ENCODE measurements at regions not wholly inside any gene's neighbourhood (a gene's known extent, or its start where the extent isn't known, plus 50 kb on each side); places are given as distances from the start of the nearest gene placed in this dataset.
"Not testable (repeated sequence)": the region's sequence is repeated elsewhere in the genome, so short reads cannot be mapped to it uniquely, and the experiment has no call there.

DNA sequence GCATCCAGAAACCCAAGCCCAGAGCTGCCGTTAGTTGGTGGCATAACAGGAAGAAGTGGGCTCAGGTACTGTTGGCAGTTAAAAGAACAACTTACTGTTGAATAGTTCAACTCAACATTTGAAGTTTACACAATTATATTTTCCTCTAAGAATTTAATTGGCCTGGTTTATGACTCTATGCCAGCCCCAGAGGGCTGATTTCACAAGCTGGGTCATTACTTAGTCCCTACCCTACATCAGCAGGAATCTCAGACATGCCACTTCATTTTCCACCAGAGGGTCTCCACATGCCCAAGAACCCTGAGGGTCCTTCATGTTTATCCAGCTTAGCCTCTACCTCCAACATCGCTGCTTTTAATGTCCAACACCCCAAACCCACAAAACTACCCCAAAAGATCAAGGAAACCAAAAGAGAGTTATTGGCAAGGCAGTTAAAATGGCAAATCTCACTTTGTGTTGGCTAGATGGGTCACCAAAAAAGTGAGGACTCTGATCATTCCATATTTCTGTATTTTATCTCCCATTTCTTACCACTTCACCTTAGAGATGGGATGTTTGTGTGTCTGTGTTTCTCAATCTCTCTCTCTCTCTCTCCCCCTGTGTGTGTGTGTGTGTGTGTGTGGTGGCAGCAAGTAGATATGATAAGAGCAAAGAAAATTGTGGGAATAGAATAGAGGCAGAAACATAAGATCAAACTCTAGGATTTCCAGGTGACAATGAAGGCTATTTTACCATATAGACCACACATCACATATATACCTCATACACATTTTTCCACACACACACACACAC lies 112.5 kb upstream of the TBX18 start:
- no peak for DNase-seq (ENCODE audit: low read depth)

GRCh38 chr6:84872996-84873723 lies 108.8 kb upstream of the TBX18 start:
- no peak for DNase-seq (ENCODE audit: low read depth)

- no peak for DNase-seq (ENCODE audit: low read depth)
Measured at GRCh38 chr6:84871925-84872324, 107.5 kb upstream of the TBX18 start.

GRCh38 chr6:84870672-84871071 lies 106.3 kb upstream of the TBX18 start:
- DNase-seq (ENCODE audit: low read depth) = no peak

DNA sequence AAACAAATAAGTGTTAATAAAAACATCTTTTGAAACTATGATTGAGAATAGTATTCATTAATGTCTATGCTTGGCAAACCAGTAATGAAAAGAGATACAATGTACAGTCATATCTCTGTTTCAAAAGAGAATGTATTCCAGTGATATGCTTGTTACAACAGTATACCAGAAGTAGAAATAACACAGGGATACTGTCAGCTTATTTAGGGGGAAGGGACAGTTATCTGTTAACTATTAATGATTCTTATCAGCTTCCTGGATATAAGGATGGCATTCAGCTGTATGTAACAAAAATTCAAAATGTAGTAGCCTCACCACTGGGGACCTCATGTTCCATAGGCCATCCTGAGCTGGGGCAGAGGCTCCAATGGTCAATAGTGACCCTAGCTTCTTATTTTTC lies 103.8 kb upstream of the TBX18 start:
- DNase-seq (ENCODE audit: low read depth) = no peak

- DNase-seq (ENCODE audit: low read depth) = no peak
Measured at GRCh38 chr6:84867521-84867920, 103.1 kb upstream of the TBX18 start.

DNA sequence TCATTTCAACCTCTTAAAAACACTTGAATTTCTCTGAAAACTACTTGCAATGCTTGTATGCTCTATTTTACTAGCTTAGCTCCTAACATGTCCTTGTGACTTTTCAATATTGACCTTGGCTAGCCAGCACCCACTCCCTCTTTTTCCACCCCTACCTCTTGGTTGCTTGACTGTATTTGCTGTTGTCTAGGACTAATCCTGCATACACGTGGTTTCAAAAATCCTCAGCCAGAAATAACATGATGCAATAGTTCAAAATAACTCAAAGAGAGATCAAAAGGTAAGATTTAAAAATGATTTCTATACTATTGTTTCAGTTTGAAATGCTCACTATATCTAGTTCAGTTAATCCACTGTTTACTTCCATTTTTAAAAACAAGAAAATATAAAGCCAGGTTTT lies 102.3 kb upstream of the TBX18 start:
- DNase-seq (ENCODE audit: low read depth) = no peak

DNA sequence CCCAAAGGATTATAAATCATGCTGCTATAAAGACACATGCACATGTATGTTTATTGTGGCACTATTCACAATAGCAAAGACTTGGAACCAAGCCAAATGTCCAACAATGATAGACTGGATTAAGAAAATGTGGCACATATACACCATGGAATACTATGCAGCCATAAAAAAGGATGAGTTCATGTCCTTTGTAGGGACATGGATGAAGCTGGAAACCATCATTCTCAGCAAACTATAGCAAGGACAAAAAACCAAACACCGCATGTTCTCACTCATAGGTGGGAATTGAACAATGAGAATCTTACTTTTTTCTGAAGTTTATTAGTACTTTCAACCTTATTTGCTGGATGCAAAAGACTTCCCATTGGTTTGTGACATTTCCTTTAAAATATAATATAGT lies 101.0 kb upstream of the TBX18 start:
- DNase-seq (ENCODE audit: low read depth) = not testable (repeated sequence)

GRCh38 chr6:84862843-84863242 lies 98.4 kb upstream of the TBX18 start:
- no peak for DNase-seq (ENCODE audit: low read depth)

- no peak for DNase-seq (ENCODE audit: low read depth)
Measured at GRCh38 chr6:84860920-84861319, 96.5 kb upstream of the TBX18 start.

GRCh38 chr6:84860509-84860908 lies 96.1 kb upstream of the TBX18 start:
- no peak for DNase-seq (ENCODE audit: low read depth)

DNA sequence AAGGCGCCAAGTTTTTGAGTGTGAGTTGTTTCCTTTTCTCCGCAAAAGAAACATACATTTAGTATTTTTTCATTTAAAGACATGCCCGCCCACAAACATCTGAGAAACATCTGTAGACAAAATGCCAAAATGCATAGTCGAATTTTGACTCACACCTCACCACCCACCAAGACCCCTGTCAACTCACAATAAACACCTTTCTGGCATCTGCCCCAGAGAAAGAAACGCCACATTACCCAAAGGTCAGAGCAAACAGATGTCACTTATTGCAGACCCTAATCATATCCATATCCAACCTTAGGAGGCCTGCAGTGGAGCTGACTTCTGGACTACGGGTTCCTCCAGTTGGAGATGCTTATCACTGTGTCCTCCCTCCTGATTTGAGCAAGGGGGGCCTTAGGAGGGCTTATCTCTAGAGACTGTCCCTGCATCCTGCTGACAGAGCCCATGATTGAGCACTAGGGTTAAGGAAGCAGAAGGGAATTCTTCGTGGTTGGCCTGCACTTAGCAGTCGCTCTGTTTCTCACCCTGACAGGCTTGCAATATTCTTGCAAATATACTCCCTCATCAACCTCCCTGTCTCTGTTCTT lies 90.5 kb upstream of the TBX18 start:
- DNase-seq (ENCODE audit: low read depth) = no peak

DNA sequence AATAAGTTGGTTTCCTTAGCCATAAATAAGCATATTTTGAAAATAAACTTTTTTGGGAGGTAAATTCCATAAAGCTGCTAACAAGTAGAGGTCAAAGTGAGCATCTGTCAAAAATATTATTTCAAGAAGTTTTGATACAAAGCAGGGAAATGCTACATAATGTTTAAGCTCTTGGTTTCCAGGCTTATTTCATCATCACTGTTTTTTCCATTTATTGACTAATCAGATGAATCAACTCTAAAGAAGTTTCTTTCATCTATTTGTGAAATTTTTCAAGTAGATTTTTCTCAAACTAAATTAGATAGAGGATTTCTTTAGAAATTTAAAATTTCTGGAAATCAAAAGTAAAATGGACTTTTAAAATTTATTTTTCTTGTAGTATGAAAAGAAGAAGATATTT lies 89.5 kb upstream of the TBX18 start:
- no peak for DNase-seq (ENCODE audit: low read depth)

- no peak for DNase-seq (ENCODE audit: low read depth)
Measured at GRCh38 chr6:84848960-84849359, 84.6 kb upstream of the TBX18 start.

DNA sequence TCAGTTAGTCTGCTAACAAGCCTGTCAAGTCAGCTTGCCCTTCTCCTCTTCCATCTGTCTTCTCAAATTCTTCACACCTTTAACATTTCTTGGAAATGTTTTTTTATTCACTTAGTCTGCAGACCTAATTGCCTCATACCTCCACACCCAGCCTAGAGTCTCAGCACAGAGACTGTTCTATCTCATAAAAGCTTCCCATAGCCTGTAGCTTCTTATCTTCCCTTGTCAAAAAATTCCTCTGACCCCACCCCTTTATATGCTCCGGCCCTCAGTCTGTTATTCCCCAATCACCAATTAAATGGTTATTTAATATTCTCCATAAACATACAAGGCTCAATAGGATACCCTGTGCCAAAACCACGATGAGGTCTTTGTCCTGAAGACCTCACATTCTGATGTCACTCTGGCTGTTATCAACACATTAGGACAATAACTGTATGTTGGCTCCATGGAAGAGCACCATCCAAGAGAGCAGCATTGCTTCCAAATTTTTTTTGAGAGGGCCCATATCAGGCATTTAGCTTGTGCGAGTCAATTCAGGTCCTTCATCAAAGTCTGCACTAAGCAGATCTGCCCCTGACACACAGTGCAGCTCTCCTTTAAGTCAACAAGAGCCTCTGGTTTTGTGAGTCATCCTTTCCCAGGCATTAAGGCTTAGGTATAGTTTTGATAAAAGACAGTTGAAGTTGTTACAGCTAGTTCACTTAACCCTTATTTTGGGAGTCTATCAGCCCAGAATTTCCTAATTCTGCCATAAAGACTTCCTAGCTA lies 83.2 kb upstream of the TBX18 start:
- no peak for DNase-seq (ENCODE audit: low read depth)

DNA sequence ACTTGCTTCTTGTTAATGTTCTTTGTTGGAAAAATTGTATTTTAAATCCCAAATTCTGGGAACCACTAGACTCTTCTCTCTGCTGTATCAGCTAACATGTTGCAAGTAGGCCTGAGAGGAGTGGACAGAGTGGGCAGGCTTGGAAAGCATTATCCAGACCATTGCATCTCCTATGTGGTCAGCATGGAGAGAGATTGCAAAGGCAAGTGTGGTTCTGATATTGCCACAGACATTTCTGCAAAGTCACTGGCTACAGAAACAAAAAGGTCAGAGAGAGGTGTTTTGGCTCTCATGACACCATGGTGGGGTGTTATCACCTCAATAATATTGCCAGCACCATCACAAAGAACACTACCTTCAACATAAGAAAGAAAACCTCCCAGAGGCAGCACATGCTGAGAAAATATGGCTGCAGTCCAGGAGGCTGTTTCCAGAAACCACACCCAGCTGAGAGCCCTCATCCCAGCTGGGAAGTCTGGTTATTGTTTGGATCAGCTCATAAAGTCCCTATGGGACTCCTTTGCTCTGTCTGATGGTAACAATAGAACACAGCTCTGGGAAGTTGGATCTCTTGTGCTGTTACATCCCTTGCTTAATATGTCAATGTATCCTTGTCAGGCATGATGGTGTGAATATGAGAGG lies 78.2 kb upstream of the TBX18 start:
- DNase-seq (ENCODE audit: low read depth) = no peak

DNA sequence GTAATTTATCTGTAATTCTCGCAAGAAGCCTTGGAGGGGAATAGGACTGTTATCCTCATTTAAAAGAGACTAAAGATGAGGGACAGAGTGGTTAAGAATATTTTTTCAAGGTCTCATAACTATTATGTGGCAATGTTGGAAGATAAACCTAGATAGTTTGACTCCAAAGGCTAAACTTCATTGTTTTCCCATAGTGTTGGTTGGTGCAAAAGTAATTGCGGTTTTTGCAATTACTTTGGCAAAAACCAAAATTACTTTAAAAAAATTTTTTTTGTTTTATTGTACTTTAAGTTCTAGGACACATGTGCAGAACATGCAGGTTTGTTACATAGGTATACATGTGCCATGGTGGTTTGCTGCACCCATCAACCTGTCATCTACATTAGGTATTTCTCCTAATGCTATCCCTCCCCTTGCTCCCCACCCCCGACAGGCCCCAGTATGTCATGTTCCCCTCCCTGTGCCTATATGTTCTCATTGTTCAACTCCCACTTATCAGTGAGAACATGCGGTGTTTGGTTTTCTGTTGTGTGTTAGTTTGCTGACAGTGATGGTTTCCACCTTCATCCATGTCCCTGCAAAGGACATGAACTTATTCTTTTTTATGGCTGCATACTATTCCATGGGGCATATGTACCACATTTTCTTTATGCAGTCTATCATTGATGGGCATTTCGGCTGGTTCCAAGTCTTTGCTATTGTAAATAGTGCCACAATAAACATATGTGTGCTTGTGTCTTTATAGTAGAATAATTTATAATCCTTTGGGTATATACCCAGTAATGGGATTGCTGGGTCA lies 72.9 kb upstream of the TBX18 start:
- DNase-seq (ENCODE audit: low read depth) = not testable (repeated sequence)

DNA sequence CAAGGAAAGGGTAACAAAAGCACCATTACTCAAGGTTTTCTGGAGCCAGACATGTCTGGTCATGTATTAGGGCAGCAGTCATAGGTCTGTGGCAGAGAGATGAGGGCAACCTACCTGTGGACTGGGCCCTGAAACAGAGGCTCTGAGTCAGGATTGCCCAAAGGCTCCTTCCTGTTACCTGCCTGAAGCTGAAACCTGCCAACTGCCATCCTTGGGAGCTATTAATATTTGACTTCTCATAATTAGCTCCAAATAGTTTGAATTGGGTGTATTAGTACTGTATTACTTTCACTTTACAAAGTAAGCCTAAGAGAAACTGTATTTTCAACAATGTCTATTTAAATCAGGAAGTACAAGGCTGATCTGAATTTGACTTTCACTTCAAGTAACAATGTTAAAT lies 72.0 kb upstream of the TBX18 start:
- no peak for DNase-seq (ENCODE audit: low read depth)

DNA sequence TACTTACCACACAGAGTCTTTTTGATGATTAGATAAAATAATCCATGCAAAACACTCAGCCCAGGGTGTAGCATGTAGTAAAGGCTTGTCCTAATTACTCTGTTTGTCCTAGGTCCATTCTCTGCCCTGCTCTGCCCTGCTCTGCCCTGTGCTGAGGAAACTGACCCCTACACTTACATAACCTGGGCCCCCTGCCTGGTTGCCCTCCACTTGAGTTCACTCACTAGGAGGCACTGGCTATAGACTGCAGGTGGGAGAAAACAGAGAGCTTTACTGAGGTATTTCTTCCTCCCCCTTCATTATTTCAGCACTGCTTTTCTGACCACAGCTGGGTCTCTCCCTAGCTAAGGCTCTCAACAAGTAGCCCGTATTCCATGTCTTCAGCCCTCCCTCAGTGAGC lies 70.9 kb upstream of the TBX18 start:
- no peak for DNase-seq (ENCODE audit: low read depth)

- not testable (repeated sequence) for DNase-seq (ENCODE audit: low read depth)
Measured at GRCh38 chr6:84831924-84832323, 67.5 kb upstream of the TBX18 start.

DNA sequence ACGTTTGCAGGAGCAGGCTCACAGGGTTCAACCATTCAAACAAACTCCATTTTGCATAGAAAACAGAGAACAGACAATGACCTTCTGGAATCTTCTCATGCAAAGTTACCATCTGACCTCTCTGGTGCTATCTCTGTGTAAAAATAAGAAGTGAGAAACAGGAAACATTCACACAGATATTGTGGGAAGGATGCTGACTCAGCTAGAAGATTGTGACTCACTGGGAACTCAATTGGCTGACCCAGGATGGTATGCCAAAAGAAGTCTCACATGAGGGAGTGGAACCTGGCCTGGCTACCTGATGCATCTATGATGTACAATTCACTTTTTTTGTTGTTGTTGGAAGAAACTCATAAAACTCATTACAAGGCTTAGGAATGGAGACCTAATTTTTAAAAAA lies 61.1 kb upstream of the TBX18 start:
- peak; percentile 46 for DNase-seq (ENCODE audit: low read depth)
